ENCODE measurements at regions not wholly inside any gene's neighbourhood (a gene's known extent, or its start where the extent isn't known, plus 50 kb on each side); places are given as distances from the start of the nearest gene placed in this dataset.

- TF ChIP-seq POLR2A (IDR thresholded peaks at IDR 0.05; ENCODE audit: low read depth, low read length), result no peak
- TF ChIP-seq POLR2AphosphoS5 (IDR thresholded peaks at IDR 0.05; ENCODE audit: low read depth, low read length), result no peak
- no peak for TF ChIP-seq POU2F2 (IDR thresholded peaks at IDR 0.05; ENCODE audit: low read depth, low read length)
- no peak for TF ChIP-seq PAX5 (IDR thresholded peaks at IDR 0.05; ENCODE audit: insufficient read depth, low read length, severe bottlenecking)
- TF ChIP-seq TAF1 (IDR thresholded peaks at IDR 0.05; ENCODE audit: low read depth, low read length), result no peak
Measured at GRCh38 chr19:32196690-32197420, 148.6 kb upstream of the ZNF507 start.
